ENCODE measurements at regions not wholly inside any gene's neighbourhood (a gene's known extent, or its start where the extent isn't known, plus 50 kb on each side); places are given as distances from the start of the nearest gene placed in this dataset.

GRCh38 chr3:124276133-124276532, 284.2 kb upstream of the ROPN1 start:
- DNase-seq (ENCODE audit: low read depth), result no peak

- DNase-seq (ENCODE audit: low read depth), result no peak
Observed at GRCh38 chr3:124276539-124277143, 284.7 kb upstream of the ROPN1 start.

GRCh38 chr3:124277144-124277890, 285.4 kb upstream of the ROPN1 start:
- no peak for DNase-seq (ENCODE audit: low read depth)

GRCh38 chr3:124281453-124282316, 289.8 kb upstream of the ROPN1 start:
- DNase-seq (ENCODE audit: low read depth), result peak; percentile 68

- no peak for DNase-seq (ENCODE audit: low read depth)
Observed at GRCh38 chr3:124282751-124283651, 291.1 kb upstream of the ROPN1 start.

GRCh38 chr3:124283652-124284023, 291.7 kb upstream of the ROPN1 start:
- DNase-seq (ENCODE audit: low read depth), result no peak

GRCh38 chr3:124288996-124289395, 297.1 kb upstream of the ROPN1 start:
- DNase-seq (ENCODE audit: low read depth), result no peak

- DNase-seq (ENCODE audit: low read depth), result no peak
Observed at GRCh38 chr3:124291008-124291407, 299.1 kb upstream of the ROPN1 start.

GRCh38 chr3:124292329-124292728, 300.4 kb upstream of the ROPN1 start:
- DNase-seq (ENCODE audit: low read depth), result no peak

GRCh38 chr3:124293584-124293983, 301.7 kb upstream of the ROPN1 start:
- DNase-seq (ENCODE audit: low read depth), result no peak

- DNase-seq (ENCODE audit: low read depth), result no peak
Observed at GRCh38 chr3:124295362-124295761, 303.4 kb upstream of the ROPN1 start.

- no peak for DNase-seq (ENCODE audit: low read depth)
Observed at GRCh38 chr3:124296406-124296805, 304.5 kb upstream of the ROPN1 start.

GRCh38 chr3:124297062-124297980, 305.4 kb upstream of the ROPN1 start:
- DNase-seq (ENCODE audit: low read depth), result no peak

- no peak for DNase-seq (ENCODE audit: low read depth)
Observed at GRCh38 chr3:124298301-124298700, 306.4 kb upstream of the ROPN1 start.

- no peak for DNase-seq (ENCODE audit: low read depth)
Observed at GRCh38 chr3:124298951-124299350, 307.0 kb upstream of the ROPN1 start.

- no peak for DNase-seq (ENCODE audit: low read depth)
Observed at GRCh38 chr3:124299831-124300230, 307.9 kb upstream of the ROPN1 start.

- no peak for DNase-seq (ENCODE audit: low read depth)
Observed at GRCh38 chr3:124300416-124300815, 308.5 kb upstream of the ROPN1 start.

GRCh38 chr3:124303305-124303910, 311.5 kb upstream of the ROPN1 start:
- no peak for DNase-seq (ENCODE audit: low read depth)

GRCh38 chr3:124306665-124307064, 314.7 kb upstream of the ROPN1 start:
- DNase-seq (ENCODE audit: low read depth), result no peak

GRCh38 chr3:124313621-124314020, 321.7 kb upstream of the ROPN1 start:
- DNase-seq (ENCODE audit: low read depth), result no peak
